GM12875 (cell line): ENCODE measurements at regions not wholly inside any gene's neighbourhood (a gene's known extent, or its start where the extent isn't known, plus 50 kb on each side); places are given as distances from the start of the nearest gene placed in this dataset.

Experiments
- H3K4me3 ChIP-seq: one replicate; pipeline ENCODE4 v1.5.1; 2011; ENCODE audit warnings: low read depth, low read length, control low read depth
- TF ChIP-seq, protein P1 (sequence below): IDR thresholded peaks from 2 replicates; pipeline ENCODE4 v1.5.1; 2011; ENCODE audit warnings: low read depth, mild to moderate bottlenecking, control low read depth, inconsistent platforms, low read length, moderate library complexity, borderline replicate concordance; ENCODE audit not compliant: insufficient read depth

- no peak overlapping the region for H3K4me3 ChIP-seq
- TF ChIP-seq, protein P1, sequence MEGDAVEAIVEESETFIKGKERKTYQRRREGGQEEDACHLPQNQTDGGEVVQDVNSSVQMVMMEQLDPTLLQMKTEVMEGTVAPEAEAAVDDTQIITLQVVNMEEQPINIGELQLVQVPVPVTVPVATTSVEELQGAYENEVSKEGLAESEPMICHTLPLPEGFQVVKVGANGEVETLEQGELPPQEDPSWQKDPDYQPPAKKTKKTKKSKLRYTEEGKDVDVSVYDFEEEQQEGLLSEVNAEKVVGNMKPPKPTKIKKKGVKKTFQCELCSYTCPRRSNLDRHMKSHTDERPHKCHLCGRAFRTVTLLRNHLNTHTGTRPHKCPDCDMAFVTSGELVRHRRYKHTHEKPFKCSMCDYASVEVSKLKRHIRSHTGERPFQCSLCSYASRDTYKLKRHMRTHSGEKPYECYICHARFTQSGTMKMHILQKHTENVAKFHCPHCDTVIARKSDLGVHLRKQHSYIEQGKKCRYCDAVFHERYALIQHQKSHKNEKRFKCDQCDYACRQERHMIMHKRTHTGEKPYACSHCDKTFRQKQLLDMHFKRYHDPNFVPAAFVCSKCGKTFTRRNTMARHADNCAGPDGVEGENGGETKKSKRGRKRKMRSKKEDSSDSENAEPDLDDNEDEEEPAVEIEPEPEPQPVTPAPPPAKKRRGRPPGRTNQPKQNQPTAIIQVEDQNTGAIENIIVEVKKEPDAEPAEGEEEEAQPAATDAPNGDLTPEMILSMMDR = no peak
These were observed 488.5 kb upstream of the BTBD3 start for GRCh38 chr20:11429168-11429567.

- TF ChIP-seq, protein P1 = no peak
- no peak overlapping the region for H3K4me3 ChIP-seq
These were observed 487.7 kb upstream of the BTBD3 start for GRCh38 chr20:11429889-11430519.

GRCh38 chr20:11430652-11431051, 487.0 kb upstream of the BTBD3 start:
- H3K4me3 ChIP-seq = no peak overlapping the region
- TF ChIP-seq, protein P1 = no peak

DNA sequence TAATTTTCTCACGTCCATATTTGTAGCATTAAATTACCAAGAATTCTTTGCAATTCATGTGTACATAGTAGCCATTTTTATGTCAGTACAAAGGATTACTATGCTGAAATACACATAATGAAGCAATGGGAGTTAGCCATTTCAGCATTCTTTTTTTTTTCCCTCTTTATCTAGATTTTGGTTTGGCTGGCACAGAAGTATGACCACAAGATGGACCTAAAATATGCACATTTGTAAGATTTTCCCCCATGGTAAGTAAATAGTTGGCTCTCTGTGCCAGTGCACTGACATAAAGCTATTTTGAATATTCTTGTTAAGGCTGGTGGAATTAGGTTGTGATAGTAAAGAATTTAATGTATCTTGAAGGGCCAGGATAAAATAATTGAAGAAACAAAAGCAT, 486.1 kb upstream of the BTBD3 start:
- TF ChIP-seq, protein P1 = no peak
- H3K4me3 ChIP-seq = no peak overlapping the region

GRCh38 chr20:11432407-11432806, 485.3 kb upstream of the BTBD3 start:
- H3K4me3 ChIP-seq = no peak overlapping the region
- TF ChIP-seq, protein P1 = no peak

DNA sequence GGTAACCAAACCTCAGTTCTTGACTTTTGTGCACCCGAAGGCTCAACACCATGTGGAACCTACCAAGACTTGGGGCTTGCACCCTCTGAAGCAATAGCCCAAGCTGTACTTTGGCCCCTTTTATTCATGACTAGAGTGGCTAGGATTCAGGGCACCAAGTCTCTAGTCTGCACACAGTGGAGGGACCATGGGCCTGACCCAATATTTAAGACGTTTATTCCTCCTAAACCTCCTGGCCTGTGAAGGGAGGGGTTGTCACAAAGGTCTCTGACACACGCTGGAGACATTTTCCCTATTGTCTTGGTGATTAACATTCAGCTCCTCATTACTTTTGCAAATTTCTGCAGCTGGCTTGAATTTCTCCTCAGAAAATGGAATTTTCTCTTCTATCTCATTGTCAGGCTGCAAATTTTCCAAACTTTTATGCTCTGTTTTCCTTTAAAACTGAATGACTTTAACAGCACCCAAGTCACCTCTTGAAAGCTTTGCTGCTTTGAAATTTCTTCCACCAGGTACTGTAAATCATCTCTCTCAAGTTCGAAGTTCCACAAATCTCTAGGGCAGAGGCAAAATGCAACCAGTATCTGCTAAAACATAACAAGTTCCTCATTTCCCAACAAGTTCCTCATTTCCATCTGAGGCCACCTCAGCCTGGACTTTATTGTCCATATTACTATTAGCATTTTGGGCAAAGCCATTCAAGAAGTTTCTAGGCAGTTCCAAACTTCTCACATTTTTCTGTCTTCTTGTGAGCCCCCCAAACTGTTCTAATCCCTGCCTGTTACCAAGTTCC, 481.4 kb upstream of the BTBD3 start:
- no peak overlapping the region for H3K4me3 ChIP-seq
- TF ChIP-seq, protein P1 = no peak

DNA sequence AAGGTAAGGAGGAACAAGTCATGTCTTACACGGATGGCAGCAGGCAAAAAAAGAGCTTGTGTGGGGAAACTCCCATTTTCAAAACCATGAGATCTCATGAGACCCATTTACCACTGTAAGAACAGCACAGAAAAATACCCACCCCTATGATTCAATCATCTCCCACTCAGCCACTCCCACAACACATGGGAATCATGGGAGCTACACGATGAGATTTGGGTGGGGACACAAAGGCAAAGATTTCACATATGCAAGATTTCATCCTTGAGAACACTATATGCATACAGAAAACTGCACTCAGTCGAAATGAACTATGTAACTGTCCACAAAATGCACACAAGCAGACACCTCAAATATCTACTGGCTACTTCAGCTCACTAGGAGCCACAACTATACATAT, 480.6 kb upstream of the BTBD3 start:
- H3K4me3 ChIP-seq = no peak overlapping the region
- TF ChIP-seq, protein P1 = no peak
